ENCODE measurements at regions not wholly inside any gene's neighbourhood (a gene's known extent, or its start where the extent isn't known, plus 50 kb on each side); places are given as distances from the start of the nearest gene placed in this dataset.
A peak's percentile ranks its signal among the peaks of the same experiment; 100 is the strongest.

DNA sequence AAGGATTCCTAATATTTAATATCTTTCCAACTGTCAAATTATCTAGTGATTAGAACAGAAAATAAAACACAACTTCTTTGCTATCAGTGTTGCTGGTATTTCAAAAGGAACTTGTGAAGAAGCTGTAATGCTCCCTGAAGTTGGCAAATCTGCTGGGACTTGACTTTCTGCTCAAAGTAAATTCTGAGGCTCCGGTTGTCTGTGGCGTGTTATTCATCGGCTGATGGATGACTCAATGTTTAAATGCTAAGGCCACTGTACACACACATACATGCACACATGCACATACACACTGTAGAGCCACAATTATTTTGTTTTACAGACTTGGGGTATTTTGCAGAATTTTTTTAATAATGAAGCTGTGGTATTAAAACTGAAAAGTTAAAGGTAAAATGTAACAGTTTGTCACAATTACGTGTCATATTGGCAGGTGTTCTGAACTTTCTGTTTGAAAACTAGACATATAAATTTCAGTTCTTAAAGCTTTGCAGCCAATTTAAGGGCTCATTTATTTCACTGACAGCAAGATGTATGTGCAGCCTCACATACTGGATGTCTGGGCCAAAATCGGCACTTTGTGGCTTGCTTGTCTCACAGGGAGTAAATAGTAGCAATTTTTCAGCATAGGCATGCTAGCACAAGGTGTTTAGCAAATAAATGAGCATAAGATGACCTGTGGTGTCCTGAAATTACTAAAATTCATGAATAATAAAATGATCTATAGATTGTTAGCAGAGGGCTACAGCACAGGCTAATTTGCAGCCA lies 1691.7 kb upstream of the PCDH20 start:
- peak; percentile 16 for DNase-seq (ENCODE audit: low read depth, low spot score)
- TF ChIP-seq, protein P1, sequence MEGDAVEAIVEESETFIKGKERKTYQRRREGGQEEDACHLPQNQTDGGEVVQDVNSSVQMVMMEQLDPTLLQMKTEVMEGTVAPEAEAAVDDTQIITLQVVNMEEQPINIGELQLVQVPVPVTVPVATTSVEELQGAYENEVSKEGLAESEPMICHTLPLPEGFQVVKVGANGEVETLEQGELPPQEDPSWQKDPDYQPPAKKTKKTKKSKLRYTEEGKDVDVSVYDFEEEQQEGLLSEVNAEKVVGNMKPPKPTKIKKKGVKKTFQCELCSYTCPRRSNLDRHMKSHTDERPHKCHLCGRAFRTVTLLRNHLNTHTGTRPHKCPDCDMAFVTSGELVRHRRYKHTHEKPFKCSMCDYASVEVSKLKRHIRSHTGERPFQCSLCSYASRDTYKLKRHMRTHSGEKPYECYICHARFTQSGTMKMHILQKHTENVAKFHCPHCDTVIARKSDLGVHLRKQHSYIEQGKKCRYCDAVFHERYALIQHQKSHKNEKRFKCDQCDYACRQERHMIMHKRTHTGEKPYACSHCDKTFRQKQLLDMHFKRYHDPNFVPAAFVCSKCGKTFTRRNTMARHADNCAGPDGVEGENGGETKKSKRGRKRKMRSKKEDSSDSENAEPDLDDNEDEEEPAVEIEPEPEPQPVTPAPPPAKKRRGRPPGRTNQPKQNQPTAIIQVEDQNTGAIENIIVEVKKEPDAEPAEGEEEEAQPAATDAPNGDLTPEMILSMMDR (IDR thresholded peaks at IDR 0.05; ENCODE audit: low read depth, low read length) = no peak
- no peaks in the 10 kb centered on the region for H3K27me3 ChIP-seq (ENCODE audit: control insufficient read depth, insufficient read depth, low read length)
- ChIA-PET CTCF (no interaction called here), POLR2A (no interaction called here)
- H3K9me3 ChIP-seq (ENCODE audit: control insufficient read depth, insufficient read depth, low read length) = peaks cover 2% of the 10 kb centered on the region; the same call in 1 of the 2 replicates
- no peak overlapping the region for H3K27ac ChIP-seq (ENCODE audit: low read depth, low read length)
- H3K4me3 ChIP-seq (ENCODE audit: low read depth, low read length) = no peak overlapping the region

DNA sequence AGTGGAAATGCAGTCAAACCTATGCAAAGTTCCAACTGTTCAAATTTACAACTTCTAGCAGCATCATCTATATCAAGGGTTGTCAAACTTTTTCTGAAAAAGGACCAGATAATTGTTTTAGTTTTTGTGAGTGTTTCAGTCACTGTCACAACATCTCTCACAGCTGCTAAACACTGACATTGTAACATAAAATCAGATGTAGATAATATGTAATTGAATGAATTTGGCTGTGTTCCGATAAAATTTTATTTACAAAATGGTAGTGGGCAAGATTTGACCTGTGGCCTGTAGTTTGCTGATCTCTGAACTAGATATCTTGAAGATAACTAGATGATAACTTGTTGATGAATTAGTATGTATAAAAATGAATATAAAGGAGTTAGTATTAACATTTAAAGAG lies 1679.1 kb upstream of the PCDH20 start:
- CTCF ChIA-PET = no interaction called here
- no peaks in the 10 kb centered on the region for H3K9me3 ChIP-seq (ENCODE audit: control insufficient read depth, insufficient read depth, low read length)
- no peaks in the 10 kb centered on the region for H3K27me3 ChIP-seq (ENCODE audit: control insufficient read depth, insufficient read depth, low read length)
- no peak overlapping the region for H3K4me3 ChIP-seq (ENCODE audit: low read depth, low read length)
- DNase-seq (ENCODE audit: low read depth, low spot score) = no peak
- POLR2A ChIA-PET = no interaction called here
- TF ChIP-seq, protein P1 (IDR thresholded peaks at IDR 0.05; ENCODE audit: low read depth, low read length) = no peak
- H3K27ac ChIP-seq (ENCODE audit: low read depth, low read length) = no peak overlapping the region

DNA sequence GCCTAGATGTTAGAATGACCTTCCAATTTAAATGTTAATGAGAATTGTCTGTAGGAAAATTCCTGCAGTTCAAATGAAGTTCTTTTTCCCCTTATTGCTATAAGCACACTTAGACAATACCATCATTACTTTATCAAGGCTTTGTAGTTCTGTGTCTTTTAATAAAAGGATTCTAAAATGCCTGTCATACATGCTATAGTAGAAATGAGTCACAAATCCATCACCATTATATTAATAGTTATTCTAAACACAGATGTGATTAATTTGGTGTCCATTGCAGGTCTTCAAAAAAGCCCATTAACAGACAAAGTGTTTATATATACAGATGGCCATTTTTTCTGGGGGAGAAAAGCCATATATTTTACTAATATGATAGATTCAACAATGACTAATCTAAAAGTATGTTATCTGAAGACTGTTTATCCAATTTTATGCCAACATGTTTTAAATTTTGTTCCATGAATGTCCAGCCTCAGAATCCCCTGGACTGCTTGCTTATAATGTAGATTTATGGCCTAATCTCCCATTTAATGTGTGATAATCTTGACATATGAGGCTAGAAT lies 1678.3 kb upstream of the PCDH20 start:
- no peak for DNase-seq (ENCODE audit: low read depth, low spot score)
- POLR2A ChIA-PET = no interaction called here
- no peak overlapping the region for H3K27ac ChIP-seq (ENCODE audit: low read depth, low read length)
- no peak overlapping the region for H3K4me3 ChIP-seq (ENCODE audit: low read depth, low read length)
- H3K9me3 ChIP-seq (ENCODE audit: control insufficient read depth, insufficient read depth, low read length) = no peaks in the 10 kb centered on the region
- TF ChIP-seq, protein P1 (IDR thresholded peaks at IDR 0.05; ENCODE audit: low read depth, low read length) = no peak
- H3K27me3 ChIP-seq (ENCODE audit: control insufficient read depth, insufficient read depth, low read length) = no peaks in the 10 kb centered on the region
- CTCF ChIA-PET = no interaction called here

DNA sequence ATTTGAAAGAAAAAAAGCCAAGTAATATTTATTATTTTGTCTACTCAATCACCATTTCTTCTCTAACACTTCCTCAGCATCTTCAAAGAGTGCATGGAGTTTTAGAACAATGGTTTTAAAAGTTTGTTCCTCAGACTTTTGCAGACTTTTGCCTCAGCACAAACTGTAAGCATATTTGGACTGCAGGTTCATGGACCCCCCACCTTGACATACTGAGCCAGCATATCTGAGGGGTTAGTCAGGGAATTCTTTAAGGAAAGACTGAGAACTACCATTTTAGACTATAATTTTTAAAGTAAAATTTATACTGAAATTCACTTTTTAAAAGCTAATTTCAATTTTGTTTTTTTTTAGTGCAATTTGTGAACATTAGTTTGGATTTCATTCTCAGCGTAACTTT lies 1676.8 kb upstream of the PCDH20 start:
- DNase-seq (ENCODE audit: low read depth, low spot score) = no peak
- H3K4me3 ChIP-seq (ENCODE audit: low read depth, low read length) = no peak overlapping the region
- POLR2A ChIA-PET = no interaction called here
- H3K27me3 ChIP-seq (ENCODE audit: control insufficient read depth, insufficient read depth, low read length) = no peaks in the 10 kb centered on the region
- TF ChIP-seq, protein P1 (IDR thresholded peaks at IDR 0.05; ENCODE audit: low read depth, low read length) = no peak
- no peaks in the 10 kb centered on the region for H3K9me3 ChIP-seq (ENCODE audit: control insufficient read depth, insufficient read depth, low read length)
- CTCF ChIA-PET = no interaction called here
- H3K27ac ChIP-seq (ENCODE audit: low read depth, low read length) = no peak overlapping the region

DNA sequence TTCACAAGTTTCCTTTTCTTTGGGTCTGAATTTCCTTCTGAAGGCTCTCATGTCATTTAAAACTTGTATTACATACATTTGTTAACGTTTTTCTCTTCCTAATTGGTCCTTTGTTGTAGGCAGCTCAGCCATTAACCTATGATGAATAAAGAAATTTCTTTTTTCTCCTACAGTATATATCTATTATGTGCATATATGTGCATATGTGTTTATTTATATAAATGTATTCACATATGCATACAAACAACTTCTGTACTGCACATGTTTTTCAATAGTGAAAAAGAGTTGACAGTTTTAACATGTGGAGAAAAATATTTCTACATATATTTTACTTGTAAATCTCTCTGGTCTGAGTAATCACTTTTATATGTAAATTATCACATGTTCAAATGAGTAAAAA lies 1674.9 kb upstream of the PCDH20 start:
- CTCF ChIA-PET = no interaction called here

More for the DNA sequence above, 1674.9 kb upstream of the PCDH20 start:
- no peak overlapping the region for H3K4me3 ChIP-seq (ENCODE audit: low read depth, low read length)
- H3K27ac ChIP-seq (ENCODE audit: low read depth, low read length) = no peak overlapping the region
- H3K27me3 ChIP-seq (ENCODE audit: control insufficient read depth, insufficient read depth, low read length) = no peaks in the 10 kb centered on the region
- no peaks in the 10 kb centered on the region for H3K9me3 ChIP-seq (ENCODE audit: control insufficient read depth, insufficient read depth, low read length)
- DNase-seq (ENCODE audit: low read depth, low spot score) = no peak
- POLR2A ChIA-PET = no interaction called here
- TF ChIP-seq, protein P1 (IDR thresholded peaks at IDR 0.05; ENCODE audit: low read depth, low read length) = no peak

Data from AG04450 (cell line).